GM23338 (cell line): ENCODE measurements at regions not wholly inside any gene's neighbourhood (a gene's known extent, or its start where the extent isn't known, plus 50 kb on each side); places are given as distances from the start of the nearest gene placed in this dataset.

Experiments used
- CREB1 ChIP-seq: fragments of 250-450 bp; sonication (Bioruptor Pico); IDR thresholded peaks from 2 replicates; pipeline ENCODE4 v1.5.0; 2020; ENCODE audit warnings: low read depth, mild to moderate bottlenecking, moderate library complexity
- CTCF ChIP-seq, 2 experiments: fragments of 200-600 bp in 1 of 2; sonication (generic) in 1 of 2; conservative IDR thresholded peaks; 2 replicates each; pipeline versions ENCODE4 v1.5.1 to v1.6.1; 2016 to 2017; ENCODE audit warnings: antibody characterized with exemption in 2 of 2, low read depth in 2 of 2, mild to moderate bottlenecking in 2 of 2, moderate library complexity in 1 of 2
- ETS1 ChIP-seq: IDR thresholded peaks from 2 replicates; pipeline ENCODE4 v1.6.1; 2016; ENCODE audit warnings: antibody characterized with exemption
- EZH2 ChIP-seq: fragments of 200-600 bp; sonication (generic); IDR thresholded peaks from one replicate; pipeline ENCODE4 v1.8.0; 2017; ENCODE audit warnings: antibody characterized with exemption, mild to moderate bottlenecking, low read depth; ENCODE audit not compliant: unreplicated experiment
- EZH2phosphoT487 ChIP-seq: fragments of 200-600 bp; sonication (generic); IDR thresholded peaks from one replicate; pipeline ENCODE4 v1.8.1; 2018; ENCODE audit warnings: antibody characterized with exemption; ENCODE audit not compliant: unreplicated experiment
- JUNB ChIP-seq: IDR thresholded peaks from one replicate; pipeline ENCODE4 v1.6.1; 2016; ENCODE audit warnings: antibody characterized with exemption; ENCODE audit not compliant: unreplicated experiment
- NANOG ChIP-seq: IDR thresholded peaks from 2 replicates; pipeline ENCODE4 v1.6.1; 2016; ENCODE audit warnings: antibody characterized with exemption, borderline replicate concordance
- POLR2AphosphoS5 ChIP-seq: IDR thresholded peaks from 2 replicates; pipeline ENCODE4 v1.6.1; 2016; ENCODE audit warnings: antibody characterized with exemption, low read depth
- REST ChIP-seq: IDR thresholded peaks from one replicate; pipeline ENCODE4 v1.6.1; 2018; ENCODE audit warnings: antibody characterized with exemption; ENCODE audit not compliant: unreplicated experiment
- STAT1 ChIP-seq: IDR thresholded peaks from one replicate; pipeline ENCODE4 v1.6.1; 2016; ENCODE audit warnings: antibody characterized with exemption; ENCODE audit not compliant: unreplicated experiment
- ZNF462 ChIP-seq: fragments of 250-450 bp; sonication (Bioruptor Pico); IDR thresholded peaks from 2 replicates; pipeline ENCODE4 v1.5.0; 2020; ENCODE audit warnings: mild to moderate bottlenecking, moderate library complexity

GRCh38 chr5:58326022-58326421, 133.9 kb downstream of the PLK2 start:
- TF ChIP-seq CTCF (conservative IDR thresholded peaks at IDR 0.05; ENCODE audit: low read depth in 2 of 2) (no peak), POLR2AphosphoS5 (no peak), NANOG (no peak), EZH2 (no peak), EZH2phosphoT487 (no peak), REST (no peak), ZNF462 (no peak), CREB1 (CRISPR knock-in tag) (no peak), JUNB (no peak), STAT1 (no peak), ETS1 (no peak)
